Mucosa of descending colon (tissue), 3 donors: ENCODE measurements at regions not wholly inside any gene's neighbourhood (a gene's known extent, or its start where the extent isn't known, plus 50 kb on each side); places are given as distances from the start of the nearest gene placed in this dataset.

Experiments used
- ATAC-seq: fragments of 200-7000 bp; cut with Tn5 transposase; one replicate; pipeline ENCODE4 v1.9.1; 2020; ENCODE audit warnings: mild to moderate bottlenecking, moderate library complexity
- DNase-seq, 3 donors: peaks; one replicate each; pipeline ENCODE4 v3.0.0-alpha.2; 2020
- H3K36me3 ChIP-seq: fragments of 200-600 bp; one replicate; pipeline ENCODE4 v1.8.0; 2021; ENCODE audit warnings: low read depth, mild to moderate bottlenecking
- H3K4me1 ChIP-seq: fragments of 200-600 bp; one replicate; pipeline ENCODE4 v1.8.0; 2021; ENCODE audit warnings: low read depth, mild to moderate bottlenecking
- H3K4me3 ChIP-seq: fragments of 200-600 bp; one replicate; pipeline ENCODE4 v1.8.0; 2021; ENCODE audit warnings: mild to moderate bottlenecking
- H3K9me3 ChIP-seq: fragments of 200-600 bp; one replicate; pipeline ENCODE4 v1.8.0; 2021; ENCODE audit warnings: mild to moderate bottlenecking
- intact Hi-C, 2 donors: fragments of 100-400 bp; cut with DNase I in 1 of 2; cut with micrococcal nuclease in 1 of 2; formaldehyde crosslinking; loops; one replicate each; pipeline versions ENCODE4 v1.11.0 to v1.11.1; 2022; cut with DNase I, micrococcal nuclease
- TF ChIP-seq, protein P1 (sequence below): fragments of 200-600 bp; IDR thresholded peaks from one replicate; pipeline ENCODE4 v1.8.0; 2022; ENCODE audit warnings: antibody characterized with exemption, mild to moderate bottlenecking
- donor health status: DM: no; HTN: no; CAD: no; lungs with moderate emphysema.
- donor health status: DM: no; HTN: no; CAD: no.
- donor health status: DM: no; HTN: yes; CAD: no.

DNA sequence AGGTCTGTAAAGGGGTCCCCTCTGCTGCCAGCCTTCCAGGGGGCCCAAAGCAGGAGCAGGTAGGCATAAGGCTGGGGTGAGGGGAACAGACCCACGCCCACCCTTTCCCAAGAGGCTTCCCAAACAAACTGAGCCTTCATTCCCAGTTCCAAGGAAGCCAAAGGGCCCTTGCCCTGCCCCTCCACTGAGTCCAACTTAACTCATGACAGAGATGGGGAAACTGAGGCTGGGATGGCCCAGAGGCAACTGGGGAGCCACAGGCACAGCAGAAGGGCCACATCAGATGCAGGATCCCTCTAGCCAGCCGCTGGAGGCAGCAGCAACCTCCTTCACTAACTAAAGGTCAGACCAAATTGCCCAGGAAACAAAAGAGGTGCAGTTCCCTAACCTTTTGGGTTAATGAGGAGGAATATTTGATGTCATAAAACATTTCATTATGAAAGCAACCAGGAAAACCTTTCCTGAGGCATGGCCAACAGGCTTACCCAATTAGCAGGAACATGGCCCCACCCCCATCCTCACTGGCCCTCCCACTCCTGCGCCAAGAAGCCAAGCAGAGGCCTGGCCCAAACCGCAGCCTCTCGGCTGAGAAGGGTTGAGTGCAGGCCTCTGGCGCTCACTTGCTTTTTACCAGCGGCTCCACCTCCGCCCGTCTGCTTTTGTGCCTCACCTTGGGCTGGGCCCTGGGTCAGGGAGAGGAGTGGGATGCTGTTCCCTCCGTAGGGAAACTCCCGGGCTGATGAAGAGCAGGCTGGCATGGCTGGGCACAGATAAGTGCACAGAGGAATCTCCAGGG, 293.5 kb upstream of the RTL1 start:
- intact Hi-C loops = no loop called here
- ATAC-seq = no peak
- TF ChIP-seq, protein P1, sequence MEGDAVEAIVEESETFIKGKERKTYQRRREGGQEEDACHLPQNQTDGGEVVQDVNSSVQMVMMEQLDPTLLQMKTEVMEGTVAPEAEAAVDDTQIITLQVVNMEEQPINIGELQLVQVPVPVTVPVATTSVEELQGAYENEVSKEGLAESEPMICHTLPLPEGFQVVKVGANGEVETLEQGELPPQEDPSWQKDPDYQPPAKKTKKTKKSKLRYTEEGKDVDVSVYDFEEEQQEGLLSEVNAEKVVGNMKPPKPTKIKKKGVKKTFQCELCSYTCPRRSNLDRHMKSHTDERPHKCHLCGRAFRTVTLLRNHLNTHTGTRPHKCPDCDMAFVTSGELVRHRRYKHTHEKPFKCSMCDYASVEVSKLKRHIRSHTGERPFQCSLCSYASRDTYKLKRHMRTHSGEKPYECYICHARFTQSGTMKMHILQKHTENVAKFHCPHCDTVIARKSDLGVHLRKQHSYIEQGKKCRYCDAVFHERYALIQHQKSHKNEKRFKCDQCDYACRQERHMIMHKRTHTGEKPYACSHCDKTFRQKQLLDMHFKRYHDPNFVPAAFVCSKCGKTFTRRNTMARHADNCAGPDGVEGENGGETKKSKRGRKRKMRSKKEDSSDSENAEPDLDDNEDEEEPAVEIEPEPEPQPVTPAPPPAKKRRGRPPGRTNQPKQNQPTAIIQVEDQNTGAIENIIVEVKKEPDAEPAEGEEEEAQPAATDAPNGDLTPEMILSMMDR = no peak
- Histone ChIP-seq H3K4me1 (no peaks in the 10 kb centered on the region), H3K36me3 (no peaks in the 10 kb centered on the region), H3K4me3 (no peak overlapping the region), H3K9me3 (no peaks in the 10 kb centered on the region)
- no peak for DNase-seq

DNA sequence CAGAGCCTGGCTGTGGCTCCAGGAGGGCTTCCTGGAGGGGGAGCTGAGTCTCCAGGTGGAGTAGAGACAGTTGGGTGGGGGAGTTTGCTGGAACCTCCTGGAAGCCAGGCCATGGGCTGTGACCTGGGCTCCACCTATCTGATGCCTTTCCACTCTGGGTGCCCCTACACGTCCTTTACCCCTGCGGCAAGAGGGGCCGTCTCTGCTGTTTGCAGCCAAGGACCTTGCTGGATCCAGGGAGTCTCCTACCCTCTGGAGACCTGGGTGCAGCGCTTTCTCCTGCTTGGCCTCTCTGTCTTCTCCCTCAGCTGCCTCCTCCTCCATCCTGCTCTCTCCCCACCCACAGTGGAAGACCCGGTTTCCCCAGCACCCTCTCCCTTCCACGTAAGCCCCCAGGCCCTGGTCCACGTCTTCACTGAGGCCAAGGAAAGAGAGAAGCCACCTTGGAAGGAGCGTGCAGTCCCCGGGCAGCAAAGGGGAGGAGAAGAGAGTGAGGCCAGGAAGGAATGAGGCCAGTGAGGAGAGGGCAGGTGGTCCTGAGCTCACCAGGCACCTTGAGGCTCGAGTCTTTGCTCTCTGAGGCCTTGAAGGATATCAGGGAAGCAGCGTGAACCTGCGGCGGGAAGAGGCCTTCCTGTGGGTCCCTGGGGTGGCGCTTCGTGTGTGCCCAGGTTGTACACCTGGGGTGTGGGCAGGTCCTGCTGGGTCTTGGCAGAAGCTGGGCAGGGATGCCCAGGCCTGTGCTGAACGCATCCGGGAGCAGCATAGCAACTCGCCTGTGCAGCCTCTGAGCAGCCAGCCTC, 294.3 kb upstream of the RTL1 start:
- Histone ChIP-seq H3K4me3 (no peak overlapping the region), H3K4me1 (no peaks in the 10 kb centered on the region), H3K9me3 (no peaks in the 10 kb centered on the region), H3K36me3 (no peaks in the 10 kb centered on the region)
- TF ChIP-seq, protein P1 = no peak
- DNase-seq (no peak), ATAC-seq (no peak)
- intact Hi-C loops = no loop called here

DNA sequence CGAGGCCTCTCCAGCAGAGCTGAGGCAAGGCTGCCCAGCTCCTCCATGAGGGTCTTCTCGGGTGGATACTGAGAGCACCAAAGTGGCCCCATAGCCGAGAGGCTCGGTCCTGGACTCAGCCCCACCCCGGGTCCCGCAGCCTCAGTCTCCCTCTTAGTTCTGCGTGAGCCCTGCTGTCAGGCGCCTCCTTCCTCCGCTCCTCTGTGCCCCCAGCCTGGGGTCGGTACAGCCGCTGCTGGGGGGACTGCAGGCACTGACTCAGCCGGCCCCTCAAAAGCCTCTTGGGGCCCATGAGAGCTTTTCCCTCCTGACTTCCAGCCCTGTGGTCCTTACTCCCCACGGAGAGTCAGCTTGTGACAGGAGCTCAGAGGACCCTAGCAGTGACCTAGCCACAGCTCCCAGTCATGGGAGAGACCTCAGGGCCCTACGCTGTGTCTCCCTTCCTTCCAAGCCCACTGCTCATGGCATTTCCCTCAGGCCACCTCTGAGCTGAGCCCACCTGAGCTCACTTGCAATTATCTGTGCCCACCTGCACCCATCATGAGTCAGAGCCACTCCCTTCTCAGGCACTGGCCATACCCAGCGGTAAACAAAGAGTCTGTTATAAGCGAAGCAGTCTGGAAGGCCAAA, 295.0 kb upstream of the RTL1 start:
- no peak for ATAC-seq
- no peak for DNase-seq

DNA sequence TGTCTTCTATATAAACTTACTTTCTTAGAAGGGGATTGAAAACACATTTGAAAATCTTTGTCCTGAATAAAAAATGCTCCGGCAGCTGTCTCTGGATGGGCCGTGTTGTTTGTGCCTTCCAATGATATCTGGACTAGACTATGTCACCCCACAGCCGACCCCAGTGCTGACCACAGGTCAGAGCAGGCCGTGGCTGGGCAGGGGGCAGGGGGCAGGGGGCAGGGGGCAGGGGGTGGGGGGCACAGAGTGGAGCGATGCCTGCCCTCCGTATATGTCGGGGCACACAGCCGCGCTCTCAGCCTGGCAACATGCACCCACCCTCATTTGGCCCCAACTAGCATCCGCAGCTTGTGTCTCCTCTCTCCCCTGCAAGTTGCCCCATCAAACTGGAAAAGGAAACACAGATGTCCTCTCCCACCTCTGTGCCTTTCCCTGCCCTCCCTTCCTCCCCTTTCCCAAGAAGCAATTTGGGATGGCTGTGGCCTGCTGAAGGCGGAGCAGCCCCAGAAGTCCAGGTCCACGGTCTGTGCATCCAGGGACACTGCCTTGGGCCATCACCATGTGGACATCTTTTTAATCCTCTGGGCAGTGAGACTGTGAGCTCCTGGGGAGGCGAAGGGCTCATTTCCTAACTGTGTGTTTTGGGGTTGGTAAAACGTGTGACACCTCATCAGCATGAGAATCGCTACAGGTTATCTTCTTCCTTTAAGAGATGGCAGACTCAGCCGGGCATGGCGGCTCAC, 295.7 kb upstream of the RTL1 start:
- Histone ChIP-seq H3K36me3 (no peaks in the 10 kb centered on the region), H3K4me3 (no peak overlapping the region), H3K9me3 (no peaks in the 10 kb centered on the region), H3K4me1 (no peaks in the 10 kb centered on the region)
- no peak for ATAC-seq
- DNase-seq = no peak
- intact Hi-C loops = no loop called here
- TF ChIP-seq, protein P1 = no peak

More for the DNA sequence above, 295.0 kb upstream of the RTL1 start:
- H3K4me1 ChIP-seq = no peaks in the 10 kb centered on the region
- intact Hi-C loops = no loop called here
- H3K9me3 ChIP-seq = no peaks in the 10 kb centered on the region
- TF ChIP-seq, protein P1 = no peak
- H3K4me3 ChIP-seq = no peak overlapping the region
- H3K36me3 ChIP-seq = no peaks in the 10 kb centered on the region

DNA sequence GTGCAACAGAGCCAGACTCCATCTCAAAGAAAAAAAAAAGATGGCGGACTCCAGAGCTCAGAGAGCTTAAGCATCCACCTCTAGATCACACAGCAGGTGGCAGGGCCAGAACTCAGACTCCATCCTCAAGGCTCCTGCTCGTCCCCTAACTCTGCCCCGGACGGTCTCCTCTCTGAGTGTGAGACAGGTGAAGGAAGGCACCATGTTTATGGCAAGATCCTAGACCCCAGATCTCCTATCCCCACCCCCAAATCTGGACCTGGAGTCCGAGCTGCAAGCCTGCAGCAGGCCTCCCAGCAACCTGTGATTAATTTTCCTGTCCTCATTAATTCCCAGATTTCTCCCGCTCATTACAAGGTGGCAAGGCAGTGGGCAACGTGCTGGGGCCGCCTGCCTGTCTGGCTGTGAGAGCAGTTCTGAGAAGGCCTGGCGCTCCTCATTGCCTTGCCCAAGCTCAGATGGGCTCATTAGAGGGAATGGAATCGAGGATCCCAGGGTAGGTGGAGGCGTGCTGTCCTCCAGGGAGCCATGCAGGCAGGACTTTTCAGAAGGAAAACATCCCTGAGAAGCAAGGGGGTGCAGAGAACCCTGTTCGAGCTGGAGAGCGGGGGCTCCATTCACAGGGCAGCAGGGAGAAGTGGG, 296.6 kb upstream of the RTL1 start:
- Histone ChIP-seq H3K9me3 (peaks cover 3% of the 10 kb centered on the region), H3K4me1 (no peaks in the 10 kb centered on the region), H3K4me3 (no peak overlapping the region), H3K36me3 (no peaks in the 10 kb centered on the region)
- no peak for DNase-seq
- TF ChIP-seq, protein P1 = no peak
- no peak for ATAC-seq
- intact Hi-C loops = no loop called here
